ENCODE measurements at regions not wholly inside any gene's neighbourhood (a gene's known extent, or its start where the extent isn't known, plus 50 kb on each side); places are given as distances from the start of the nearest gene placed in this dataset.

DNA sequence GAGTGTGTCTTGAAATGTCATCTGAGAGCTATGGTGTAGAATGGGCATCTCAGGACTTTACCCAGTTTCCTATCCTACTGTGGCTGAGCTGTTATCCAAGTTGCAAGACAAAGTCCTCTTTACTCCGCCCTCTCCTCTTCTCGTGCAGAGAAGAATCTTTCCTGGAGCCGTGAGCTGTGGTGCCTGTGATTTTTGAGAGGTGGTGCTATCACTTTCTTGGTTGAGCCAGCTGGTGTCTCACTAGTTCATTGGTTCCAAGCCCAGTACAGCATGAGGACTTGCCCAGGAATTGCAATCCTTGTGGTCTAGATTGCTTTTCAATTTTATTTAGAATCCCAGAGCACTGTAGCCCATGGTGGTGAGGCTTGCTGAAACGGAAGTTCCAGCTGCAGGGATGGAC is 2300.3 kb downstream of the MAT2B start:
- TF ChIP-seq CBFB (CRISPR knock-in tag; IDR thresholded peaks at IDR 0.05; ENCODE audit: low read depth) (no peak), GABPB1 (CRISPR knock-in tag; IDR thresholded peaks at IDR 0.05) (no peak), ELF4 (CRISPR knock-in tag; IDR thresholded peaks at IDR 0.05; ENCODE audit: low read depth) (no peak), ATF1 (CRISPR knock-in tag; IDR thresholded peaks at IDR 0.05) (no peak), E2F4 (CRISPR knock-in tag; IDR thresholded peaks at IDR 0.05; ENCODE audit: borderline replicate concordance, low read depth) (no peak), MAX (CRISPR knock-in tag; IDR thresholded peaks at IDR 0.05) (no peak)
- TF ChIP-seq, protein P1, sequence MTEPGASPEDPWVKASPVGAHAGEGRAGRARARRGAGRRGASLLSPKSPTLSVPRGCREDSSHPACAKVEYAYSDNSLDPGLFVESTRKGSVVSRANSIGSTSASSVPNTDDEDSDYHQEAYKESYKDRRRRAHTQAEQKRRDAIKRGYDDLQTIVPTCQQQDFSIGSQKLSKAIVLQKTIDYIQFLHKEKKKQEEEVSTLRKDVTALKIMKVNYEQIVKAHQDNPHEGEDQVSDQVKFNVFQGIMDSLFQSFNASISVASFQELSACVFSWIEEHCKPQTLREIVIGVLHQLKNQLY (CRISPR knock-in tag; IDR thresholded peaks at IDR 0.05) = no peak
- TF ChIP-seq, protein P2, sequence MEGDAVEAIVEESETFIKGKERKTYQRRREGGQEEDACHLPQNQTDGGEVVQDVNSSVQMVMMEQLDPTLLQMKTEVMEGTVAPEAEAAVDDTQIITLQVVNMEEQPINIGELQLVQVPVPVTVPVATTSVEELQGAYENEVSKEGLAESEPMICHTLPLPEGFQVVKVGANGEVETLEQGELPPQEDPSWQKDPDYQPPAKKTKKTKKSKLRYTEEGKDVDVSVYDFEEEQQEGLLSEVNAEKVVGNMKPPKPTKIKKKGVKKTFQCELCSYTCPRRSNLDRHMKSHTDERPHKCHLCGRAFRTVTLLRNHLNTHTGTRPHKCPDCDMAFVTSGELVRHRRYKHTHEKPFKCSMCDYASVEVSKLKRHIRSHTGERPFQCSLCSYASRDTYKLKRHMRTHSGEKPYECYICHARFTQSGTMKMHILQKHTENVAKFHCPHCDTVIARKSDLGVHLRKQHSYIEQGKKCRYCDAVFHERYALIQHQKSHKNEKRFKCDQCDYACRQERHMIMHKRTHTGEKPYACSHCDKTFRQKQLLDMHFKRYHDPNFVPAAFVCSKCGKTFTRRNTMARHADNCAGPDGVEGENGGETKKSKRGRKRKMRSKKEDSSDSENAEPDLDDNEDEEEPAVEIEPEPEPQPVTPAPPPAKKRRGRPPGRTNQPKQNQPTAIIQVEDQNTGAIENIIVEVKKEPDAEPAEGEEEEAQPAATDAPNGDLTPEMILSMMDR (IDR thresholded peaks at IDR 0.05) = no peak
- TF ChIP-seq, protein P3, sequence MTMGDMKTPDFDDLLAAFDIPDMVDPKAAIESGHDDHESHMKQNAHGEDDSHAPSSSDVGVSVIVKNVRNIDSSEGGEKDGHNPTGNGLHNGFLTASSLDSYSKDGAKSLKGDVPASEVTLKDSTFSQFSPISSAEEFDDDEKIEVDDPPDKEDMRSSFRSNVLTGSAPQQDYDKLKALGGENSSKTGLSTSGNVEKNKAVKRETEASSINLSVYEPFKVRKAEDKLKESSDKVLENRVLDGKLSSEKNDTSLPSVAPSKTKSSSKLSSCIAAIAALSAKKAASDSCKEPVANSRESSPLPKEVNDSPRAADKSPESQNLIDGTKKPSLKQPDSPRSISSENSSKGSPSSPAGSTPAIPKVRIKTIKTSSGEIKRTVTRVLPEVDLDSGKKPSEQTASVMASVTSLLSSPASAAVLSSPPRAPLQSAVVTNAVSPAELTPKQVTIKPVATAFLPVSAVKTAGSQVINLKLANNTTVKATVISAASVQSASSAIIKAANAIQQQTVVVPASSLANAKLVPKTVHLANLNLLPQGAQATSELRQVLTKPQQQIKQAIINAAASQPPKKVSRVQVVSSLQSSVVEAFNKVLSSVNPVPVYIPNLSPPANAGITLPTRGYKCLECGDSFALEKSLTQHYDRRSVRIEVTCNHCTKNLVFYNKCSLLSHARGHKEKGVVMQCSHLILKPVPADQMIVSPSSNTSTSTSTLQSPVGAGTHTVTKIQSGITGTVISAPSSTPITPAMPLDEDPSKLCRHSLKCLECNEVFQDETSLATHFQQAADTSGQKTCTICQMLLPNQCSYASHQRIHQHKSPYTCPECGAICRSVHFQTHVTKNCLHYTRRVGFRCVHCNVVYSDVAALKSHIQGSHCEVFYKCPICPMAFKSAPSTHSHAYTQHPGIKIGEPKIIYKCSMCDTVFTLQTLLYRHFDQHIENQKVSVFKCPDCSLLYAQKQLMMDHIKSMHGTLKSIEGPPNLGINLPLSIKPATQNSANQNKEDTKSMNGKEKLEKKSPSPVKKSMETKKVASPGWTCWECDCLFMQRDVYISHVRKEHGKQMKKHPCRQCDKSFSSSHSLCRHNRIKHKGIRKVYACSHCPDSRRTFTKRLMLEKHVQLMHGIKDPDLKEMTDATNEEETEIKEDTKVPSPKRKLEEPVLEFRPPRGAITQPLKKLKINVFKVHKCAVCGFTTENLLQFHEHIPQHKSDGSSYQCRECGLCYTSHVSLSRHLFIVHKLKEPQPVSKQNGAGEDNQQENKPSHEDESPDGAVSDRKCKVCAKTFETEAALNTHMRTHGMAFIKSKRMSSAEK (CRISPR knock-in tag; IDR thresholded peaks at IDR 0.05; ENCODE audit: borderline replicate concordance) = no peak
